ENCODE measurements at regions not wholly inside any gene's neighbourhood (a gene's known extent, or its start where the extent isn't known, plus 50 kb on each side); places are given as distances from the start of the nearest gene placed in this dataset.

DNA sequence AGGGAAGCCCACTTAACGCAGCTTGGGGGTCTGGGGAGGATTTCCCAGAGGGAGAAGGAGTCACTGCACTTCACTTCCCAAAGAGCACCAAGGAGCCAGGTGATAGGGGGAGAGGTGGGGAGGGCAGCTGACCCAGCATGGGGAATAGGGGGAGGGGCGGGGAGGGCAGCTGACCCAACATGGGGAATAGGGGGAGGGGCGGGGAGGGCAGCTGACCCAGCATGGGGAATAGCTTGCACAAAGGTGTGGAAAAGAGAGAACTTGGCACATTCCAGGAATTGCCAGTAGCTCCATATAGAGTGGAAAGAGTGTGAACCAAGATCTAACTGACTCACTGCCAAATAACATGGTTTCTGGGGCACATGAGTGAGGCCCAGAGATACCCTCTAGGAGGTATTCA lies 110.3 kb downstream of the CCT6B start:
- TF ChIP-seq, protein P1, sequence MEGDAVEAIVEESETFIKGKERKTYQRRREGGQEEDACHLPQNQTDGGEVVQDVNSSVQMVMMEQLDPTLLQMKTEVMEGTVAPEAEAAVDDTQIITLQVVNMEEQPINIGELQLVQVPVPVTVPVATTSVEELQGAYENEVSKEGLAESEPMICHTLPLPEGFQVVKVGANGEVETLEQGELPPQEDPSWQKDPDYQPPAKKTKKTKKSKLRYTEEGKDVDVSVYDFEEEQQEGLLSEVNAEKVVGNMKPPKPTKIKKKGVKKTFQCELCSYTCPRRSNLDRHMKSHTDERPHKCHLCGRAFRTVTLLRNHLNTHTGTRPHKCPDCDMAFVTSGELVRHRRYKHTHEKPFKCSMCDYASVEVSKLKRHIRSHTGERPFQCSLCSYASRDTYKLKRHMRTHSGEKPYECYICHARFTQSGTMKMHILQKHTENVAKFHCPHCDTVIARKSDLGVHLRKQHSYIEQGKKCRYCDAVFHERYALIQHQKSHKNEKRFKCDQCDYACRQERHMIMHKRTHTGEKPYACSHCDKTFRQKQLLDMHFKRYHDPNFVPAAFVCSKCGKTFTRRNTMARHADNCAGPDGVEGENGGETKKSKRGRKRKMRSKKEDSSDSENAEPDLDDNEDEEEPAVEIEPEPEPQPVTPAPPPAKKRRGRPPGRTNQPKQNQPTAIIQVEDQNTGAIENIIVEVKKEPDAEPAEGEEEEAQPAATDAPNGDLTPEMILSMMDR (IDR thresholded peaks at IDR 0.05) = no peak
- no peak for TF ChIP-seq POLR2A (IDR thresholded peaks at IDR 0.05)

Data from right lobe of liver (tissue), 4 donors.